HG03378 (cell line): ENCODE measurements at regions not wholly inside any gene's neighbourhood (a gene's known extent, or its start where the extent isn't known, plus 50 kb on each side); places are given as distances from the start of the nearest gene placed in this dataset.

Experiments used
- ATAC-seq: cut with Tn5 transposase; IDR thresholded peaks from one replicate; pipeline ENCODE4 v1.9.1; 2021; ENCODE audit warnings: mild to moderate bottlenecking, moderate library complexity; ENCODE audit not compliant: unreplicated experiment

GRCh38 chr16:85162478-85163277 lies 50.4 kb upstream of the CIBAR2 start:
- ATAC-seq: no peak

GRCh38 chr16:85163278-85164112 lies 51.2 kb upstream of the CIBAR2 start:
- no peak for ATAC-seq

- ATAC-seq: no peak
Measured at GRCh38 chr16:85164431-85164830, 52.2 kb upstream of the CIBAR2 start.

DNA sequence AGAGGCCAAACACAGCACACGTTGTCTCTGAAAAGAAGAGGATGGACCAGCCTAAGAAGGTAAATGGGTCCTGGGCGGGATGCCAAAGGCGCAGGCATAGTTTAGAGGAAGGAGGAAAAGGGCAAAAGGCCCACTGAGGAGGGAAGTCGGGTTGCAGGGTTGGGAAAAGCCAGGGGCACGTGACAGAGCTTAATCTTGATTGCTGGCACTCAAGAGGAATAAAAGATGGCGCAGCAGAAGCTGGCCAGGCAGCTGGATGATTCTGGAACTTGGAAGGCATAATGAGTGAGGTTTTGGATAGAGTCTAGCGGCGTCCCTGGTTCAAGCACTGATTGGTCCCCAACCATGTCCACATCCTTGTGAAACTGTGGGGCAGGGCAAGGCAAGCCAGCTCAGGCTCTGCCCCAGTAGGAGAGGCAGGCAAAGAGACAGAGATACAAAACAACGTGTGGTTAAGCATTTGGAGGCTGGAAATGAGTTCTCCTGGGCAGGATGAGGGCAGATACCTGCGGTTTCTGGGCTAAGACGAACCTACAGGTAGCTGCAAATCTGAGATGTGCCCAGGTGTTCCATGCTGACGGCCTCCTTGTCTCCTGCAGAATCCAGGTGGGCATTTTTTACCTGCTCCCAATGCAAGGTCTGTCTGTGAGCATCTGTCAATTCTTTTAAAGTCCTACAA lies 52.7 kb upstream of the CIBAR2 start:
- ATAC-seq: no peak

DNA sequence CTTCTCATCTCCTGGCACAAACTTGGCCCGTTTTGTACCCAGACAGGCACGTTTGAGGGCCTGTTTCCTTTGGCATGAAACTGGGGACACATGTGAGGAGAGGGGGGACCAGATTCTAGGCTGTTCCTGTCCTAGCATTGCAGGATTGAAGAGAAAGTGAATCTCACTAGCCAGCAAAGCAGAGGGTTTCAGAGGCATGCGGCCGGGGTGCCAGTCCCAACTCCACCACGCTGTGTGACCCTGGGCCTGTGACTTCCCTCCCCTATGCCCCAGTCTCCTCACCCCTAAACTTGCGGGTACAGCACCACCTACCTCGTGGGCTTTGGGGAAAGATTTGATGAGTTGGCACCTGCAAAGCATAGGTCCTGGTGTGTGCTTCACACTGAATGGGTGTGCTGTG lies 53.5 kb upstream of the CIBAR2 start:
- ATAC-seq: no peak

- no peak for ATAC-seq
Measured at GRCh38 chr16:85166281-85166680, 54.0 kb upstream of the CIBAR2 start.

DNA sequence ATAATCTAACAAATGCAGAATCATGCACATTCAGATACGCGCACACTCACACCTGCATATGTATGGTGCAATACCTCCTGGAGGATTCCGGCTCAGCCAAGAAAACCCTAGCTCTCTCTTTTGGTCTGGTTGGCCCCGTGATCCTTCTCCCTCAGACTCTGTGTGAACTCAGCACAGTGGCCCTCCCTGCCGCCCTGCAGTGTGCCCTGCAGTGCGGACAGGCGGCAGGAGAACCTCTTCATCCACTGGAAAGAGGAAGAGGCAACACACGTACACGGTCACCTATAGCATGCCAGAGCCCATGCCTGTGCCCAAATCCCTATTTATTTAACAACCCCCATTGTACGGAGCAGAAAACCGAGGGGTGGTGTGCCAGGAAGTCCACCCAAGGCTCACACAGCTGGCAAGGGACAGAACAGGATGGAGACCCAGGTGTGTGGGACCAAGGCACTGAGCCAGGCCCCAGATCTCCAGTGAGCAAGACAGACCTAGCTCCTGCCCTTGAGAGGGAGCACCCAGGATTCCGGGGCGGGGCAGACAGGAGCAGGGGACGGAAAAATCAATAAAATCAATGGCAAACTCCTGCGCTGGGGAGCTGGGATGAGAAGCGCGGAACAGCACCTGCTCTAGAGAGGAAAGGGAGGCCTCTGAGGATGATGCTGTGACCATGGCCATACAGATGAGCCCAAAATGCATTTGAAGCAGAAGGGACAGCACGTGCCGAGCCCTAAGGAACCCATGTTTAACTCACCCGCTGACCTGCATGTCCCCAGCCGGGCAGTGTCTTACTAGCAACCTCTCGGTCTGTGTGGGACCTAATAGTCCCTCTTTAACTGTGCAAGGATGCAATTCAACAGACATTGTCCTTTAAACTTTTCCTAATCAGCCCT lies 54.7 kb upstream of the CIBAR2 start:
- ATAC-seq: no peak

DNA sequence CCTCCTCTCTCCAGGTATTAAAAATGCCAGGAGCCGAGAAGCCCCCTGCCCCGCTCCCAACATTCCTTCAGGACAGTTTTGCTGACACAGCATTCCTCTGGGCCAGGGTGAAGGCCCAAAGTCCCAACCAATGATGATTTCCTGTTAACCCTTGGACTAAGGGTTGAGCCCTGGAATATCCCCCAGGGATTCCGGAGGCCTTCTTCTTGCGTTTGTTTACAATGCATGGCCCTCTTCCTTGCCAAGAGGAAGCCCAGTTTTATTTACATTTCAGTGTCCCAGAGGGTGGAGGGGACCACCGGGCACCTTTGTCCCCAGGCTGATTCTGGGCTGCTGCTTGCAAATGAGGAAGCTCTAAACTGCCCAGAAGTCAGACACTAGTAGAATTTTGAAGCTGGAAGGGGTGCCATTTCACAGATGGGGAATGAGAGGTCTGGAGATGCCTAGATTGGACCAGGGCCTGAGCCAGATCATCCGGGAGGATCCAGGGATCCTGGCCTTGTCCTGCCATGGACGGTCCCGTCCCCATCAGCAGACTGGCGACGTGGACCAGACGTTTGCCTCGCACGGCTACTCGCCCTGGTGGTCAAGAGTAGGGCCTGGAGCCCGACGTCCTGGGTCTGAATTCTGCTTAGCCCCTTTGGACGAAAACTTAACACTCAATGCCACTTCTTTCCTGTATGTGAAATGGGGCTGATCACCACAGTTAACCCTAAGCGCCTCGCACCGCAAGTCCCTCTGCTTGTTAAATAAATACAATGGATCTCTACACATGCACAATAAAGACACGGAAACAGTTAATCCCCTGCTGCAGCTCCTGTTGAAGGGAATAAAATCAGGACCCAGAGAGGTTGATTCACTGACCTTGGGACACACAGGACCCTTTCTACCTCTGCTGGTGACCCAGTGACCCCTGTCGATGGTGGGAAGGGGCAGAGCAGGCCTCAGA lies 55.6 kb upstream of the CIBAR2 start:
- ATAC-seq: no peak

DNA sequence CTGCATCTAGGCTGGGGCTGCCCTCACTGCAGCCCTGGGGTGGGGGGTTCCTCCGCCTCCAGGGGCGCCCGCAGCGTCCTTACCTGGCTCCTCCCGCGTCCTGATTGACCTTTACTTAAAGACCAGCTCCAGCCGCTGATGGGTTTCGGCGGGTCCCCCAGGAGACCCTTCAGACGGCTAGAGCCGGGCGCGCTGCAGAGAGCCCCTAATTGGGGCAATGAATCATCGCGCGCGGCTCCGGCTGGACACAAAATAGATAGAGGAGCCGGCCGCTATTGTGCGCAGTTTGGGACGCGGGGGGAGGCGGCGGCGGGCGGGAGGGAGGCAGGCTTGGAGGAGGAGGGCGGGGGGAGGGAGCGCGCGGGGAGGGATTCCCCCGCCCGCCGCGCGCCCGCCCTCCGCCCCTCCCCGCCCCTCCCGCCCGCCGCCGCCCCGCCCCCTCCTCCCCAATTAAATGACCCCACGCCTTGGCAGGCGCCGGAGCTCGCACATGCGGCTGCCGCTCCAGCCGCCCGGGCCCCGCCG lies 56.5 kb upstream of the CIBAR2 start:
- ATAC-seq: no peak

DNA sequence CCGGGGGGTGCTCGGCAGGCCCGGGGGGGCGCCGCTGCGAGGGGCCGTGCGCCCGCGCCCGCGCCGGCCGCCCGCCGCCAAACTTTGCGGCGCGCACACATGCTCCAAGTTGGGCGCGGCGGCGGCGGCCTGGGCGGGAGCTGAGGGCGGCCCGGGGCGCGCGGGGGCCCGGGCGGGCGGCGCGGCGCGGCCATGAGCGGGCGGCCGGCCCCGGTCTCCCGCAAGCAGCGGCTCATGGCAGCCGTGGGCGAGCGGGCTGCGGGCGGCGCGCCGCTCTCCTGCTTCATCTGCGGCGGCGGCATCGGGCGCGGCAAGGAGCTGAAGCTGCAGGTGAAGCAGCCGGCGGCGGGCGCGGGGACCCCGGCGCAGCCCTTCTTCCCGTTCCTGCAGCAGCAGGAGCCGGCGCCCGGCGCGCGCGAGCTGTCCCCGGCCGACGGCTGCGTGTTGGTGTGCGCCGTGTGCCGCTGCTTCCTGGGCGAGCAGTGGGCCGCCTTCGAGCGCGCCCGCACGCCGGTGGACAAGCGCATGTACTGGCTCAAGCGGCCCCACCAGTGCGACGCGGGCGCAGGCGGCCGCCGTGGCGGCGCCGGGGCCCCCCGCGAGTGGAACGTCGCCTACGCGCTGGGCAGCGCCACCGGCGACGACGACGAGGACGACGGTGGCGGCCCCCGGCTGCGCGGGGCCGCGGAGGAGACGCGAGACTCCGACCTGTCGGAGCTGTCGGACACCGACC lies 57.2 kb upstream of the CIBAR2 start:
- ATAC-seq: no peak

GRCh38 chr16:85170066-85170491 lies 57.8 kb upstream of the CIBAR2 start:
- ATAC-seq: no peak

- no peak for ATAC-seq
Measured at GRCh38 chr16:85170590-85171003, 58.3 kb upstream of the CIBAR2 start.

DNA sequence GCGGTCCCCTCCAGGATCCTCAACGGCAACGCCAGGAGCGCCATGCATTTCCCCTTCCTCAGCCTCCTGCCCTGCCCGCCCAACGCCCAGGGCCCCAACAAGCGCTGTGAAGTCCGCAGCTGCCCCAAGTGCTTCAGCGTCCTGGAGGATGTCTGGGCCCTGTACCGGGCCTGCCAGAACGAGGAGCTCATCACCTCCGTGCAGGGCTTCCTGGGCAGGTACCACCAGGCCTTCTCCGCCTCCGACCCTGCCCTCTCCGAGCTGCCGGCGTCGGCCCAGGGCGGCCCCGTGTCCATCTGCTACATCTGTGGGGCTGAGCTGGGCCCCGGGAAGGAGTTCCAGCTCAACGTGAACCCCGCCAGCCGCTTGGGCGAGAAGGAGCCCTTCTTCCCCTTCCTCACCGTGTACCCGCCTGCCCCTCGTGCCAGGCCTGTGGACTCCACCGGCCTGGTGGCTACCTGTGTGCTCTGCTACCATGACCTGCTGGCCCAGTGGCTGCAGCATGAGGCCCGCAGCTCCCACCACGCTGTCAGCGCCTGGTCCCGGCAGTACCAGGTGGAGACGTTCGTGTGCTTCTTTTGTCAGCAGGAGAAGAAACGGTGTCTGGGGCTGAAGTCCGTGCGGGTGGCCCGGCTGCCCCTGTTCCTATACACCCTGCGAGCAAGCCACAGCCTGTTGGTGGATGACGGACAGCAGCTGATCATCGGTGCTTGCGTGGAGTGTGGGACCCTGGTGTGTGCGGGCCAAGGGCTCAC lies 58.9 kb upstream of the CIBAR2 start:
- no peak for ATAC-seq

DNA sequence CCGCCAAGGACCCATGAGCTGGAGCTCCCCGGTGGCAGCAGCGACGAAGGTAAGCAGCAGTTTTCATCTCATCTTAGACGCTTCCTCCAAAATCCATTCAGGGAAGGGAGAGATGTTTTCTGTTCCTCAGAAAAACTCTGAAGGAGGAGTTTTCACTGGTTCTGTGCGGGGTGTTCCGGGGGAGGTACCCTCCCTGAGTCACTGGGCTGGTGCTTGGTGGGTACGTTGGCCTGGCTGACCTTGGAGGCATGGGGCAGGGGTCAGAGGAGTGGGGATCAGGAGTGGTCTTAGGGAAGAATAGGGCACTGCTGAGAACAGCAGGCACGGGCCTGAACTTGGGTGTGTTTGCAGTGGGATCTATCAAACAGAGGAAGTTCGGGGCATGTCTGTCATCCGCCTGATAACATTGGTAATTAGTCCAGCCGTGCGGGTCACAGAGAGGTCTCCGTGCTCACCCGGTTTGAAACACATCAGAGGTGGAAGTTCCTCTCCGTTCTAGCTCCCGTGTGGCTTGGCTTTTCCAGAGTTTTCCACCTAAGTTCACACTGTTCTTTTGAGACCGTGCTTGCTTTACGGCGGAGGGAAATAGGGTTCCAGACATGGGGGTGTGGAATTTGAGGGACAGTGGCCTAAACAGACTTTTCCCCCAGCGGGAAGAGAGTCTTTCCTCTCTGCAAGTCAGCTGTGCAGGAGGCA lies 59.6 kb upstream of the CIBAR2 start:
- no peak for ATAC-seq

- no peak for ATAC-seq
Measured at GRCh38 chr16:85172455-85173145, 60.3 kb upstream of the CIBAR2 start.

GRCh38 chr16:85173146-85173980 lies 61.1 kb upstream of the CIBAR2 start:
- no peak for ATAC-seq
